HG02588 (cell line): ENCODE measurements at regions not wholly inside any gene's neighbourhood (a gene's known extent, or its start where the extent isn't known, plus 50 kb on each side); places are given as distances from the start of the nearest gene placed in this dataset.
"Not testable (repeated sequence)": the region's sequence is repeated elsewhere in the genome, so short reads cannot be mapped to it uniquely, and the experiment has no call there.

ENCODE experiments used
- ATAC-seq: cut with Tn5 transposase; IDR thresholded peaks from one replicate; pipeline ENCODE4 v1.9.1; 2021; ENCODE audit warnings: mild to moderate bottlenecking, moderate library complexity; ENCODE audit not compliant: unreplicated experiment

GRCh38 chr2:35827086-35827485 lies 528.5 kb upstream of the CRIM1 start:
- no peak for ATAC-seq

GRCh38 chr2:35822716-35823115 lies 532.9 kb upstream of the CRIM1 start:
- no peak for ATAC-seq

GRCh38 chr2:35821675-35822074 lies 533.9 kb upstream of the CRIM1 start:
- no peak for ATAC-seq

- no peak for ATAC-seq
Measured at GRCh38 chr2:35820391-35820790, 535.2 kb upstream of the CRIM1 start.

GRCh38 chr2:35819033-35819432 lies 536.5 kb upstream of the CRIM1 start:
- ATAC-seq: no peak

GRCh38 chr2:35818359-35818758 lies 537.2 kb upstream of the CRIM1 start:
- not testable (repeated sequence) for ATAC-seq

- ATAC-seq: not testable (repeated sequence)
Measured at GRCh38 chr2:35814597-35814996, 541.0 kb upstream of the CRIM1 start.

GRCh38 chr2:35803126-35803525 lies 552.5 kb upstream of the CRIM1 start:
- ATAC-seq: no peak

GRCh38 chr2:35794796-35795450 lies 560.7 kb upstream of the CRIM1 start:
- ATAC-seq: no peak

- no peak for ATAC-seq
Measured at GRCh38 chr2:35790292-35790691, 565.3 kb upstream of the CRIM1 start.

GRCh38 chr2:35788543-35788942 lies 567.0 kb upstream of the CRIM1 start:
- ATAC-seq: no peak

GRCh38 chr2:35787302-35788031 lies 568.1 kb upstream of the CRIM1 start:
- ATAC-seq: no peak

- ATAC-seq: no peak
Measured at GRCh38 chr2:35785564-35785963, 570.0 kb upstream of the CRIM1 start.

GRCh38 chr2:35784777-35785176 lies 570.8 kb upstream of the CRIM1 start:
- no peak for ATAC-seq

GRCh38 chr2:35783723-35784122 lies 571.9 kb upstream of the CRIM1 start:
- no peak for ATAC-seq

GRCh38 chr2:35741556-35741955 lies 614.0 kb upstream of the CRIM1 start:
- ATAC-seq: no peak

GRCh38 chr2:35731674-35732073 lies 623.9 kb upstream of the CRIM1 start:
- ATAC-seq: no peak

- ATAC-seq: no peak
Measured at GRCh38 chr2:35714883-35715282, 640.7 kb upstream of the CRIM1 start.

- ATAC-seq: no peak
Measured at GRCh38 chr2:35708411-35708923, 647.1 kb upstream of the CRIM1 start.

GRCh38 chr2:35688309-35688708 lies 667.3 kb upstream of the CRIM1 start:
- ATAC-seq: no peak

- ATAC-seq: no peak
Measured at GRCh38 chr2:35651688-35652323, 703.8 kb upstream of the CRIM1 start.

GRCh38 chr2:35614640-35615039 lies 740.9 kb upstream of the CRIM1 start:
- ATAC-seq: no peak
